HG03432 (cell line): ENCODE measurements at regions not wholly inside any gene's neighbourhood (a gene's known extent, or its start where the extent isn't known, plus 50 kb on each side); places are given as distances from the start of the nearest gene placed in this dataset.

ENCODE experiments used
- ATAC-seq: cut with Tn5 transposase; IDR thresholded peaks from one replicate; pipeline ENCODE4 v1.9.1; 2021; ENCODE audit warnings: mild to moderate bottlenecking, moderate library complexity; ENCODE audit not compliant: unreplicated experiment

GRCh38 chr13:77480066-77480465 lies 55.4 kb upstream of the SCEL start:
- ATAC-seq: no peak

DNA sequence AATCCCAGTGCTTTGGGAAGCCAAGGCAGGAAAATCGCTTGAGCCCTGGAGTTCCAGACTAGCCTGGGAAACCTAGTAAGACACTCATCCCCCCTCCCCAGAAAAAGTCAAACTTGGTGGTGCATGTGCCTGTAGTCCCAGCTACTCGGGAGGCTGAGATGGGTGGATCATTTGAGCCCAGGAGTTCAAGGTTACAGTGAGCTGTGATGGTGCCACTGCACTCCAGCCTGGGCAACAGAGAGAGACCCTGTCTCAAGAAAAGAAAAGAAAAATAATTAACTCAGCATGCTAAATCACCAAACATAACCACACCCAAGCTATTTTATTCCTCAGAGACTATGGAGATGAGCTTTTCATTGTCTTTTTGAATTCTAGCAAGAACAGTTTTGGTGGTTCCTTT lies 56.2 kb upstream of the SCEL start:
- ATAC-seq: no peak

- ATAC-seq: peak; percentile 10
Measured at GRCh38 chr13:77477299-77477848, 58.1 kb upstream of the SCEL start.

- no peak for ATAC-seq
Measured at GRCh38 chr13:77476456-77476855, 59.0 kb upstream of the SCEL start.

DNA sequence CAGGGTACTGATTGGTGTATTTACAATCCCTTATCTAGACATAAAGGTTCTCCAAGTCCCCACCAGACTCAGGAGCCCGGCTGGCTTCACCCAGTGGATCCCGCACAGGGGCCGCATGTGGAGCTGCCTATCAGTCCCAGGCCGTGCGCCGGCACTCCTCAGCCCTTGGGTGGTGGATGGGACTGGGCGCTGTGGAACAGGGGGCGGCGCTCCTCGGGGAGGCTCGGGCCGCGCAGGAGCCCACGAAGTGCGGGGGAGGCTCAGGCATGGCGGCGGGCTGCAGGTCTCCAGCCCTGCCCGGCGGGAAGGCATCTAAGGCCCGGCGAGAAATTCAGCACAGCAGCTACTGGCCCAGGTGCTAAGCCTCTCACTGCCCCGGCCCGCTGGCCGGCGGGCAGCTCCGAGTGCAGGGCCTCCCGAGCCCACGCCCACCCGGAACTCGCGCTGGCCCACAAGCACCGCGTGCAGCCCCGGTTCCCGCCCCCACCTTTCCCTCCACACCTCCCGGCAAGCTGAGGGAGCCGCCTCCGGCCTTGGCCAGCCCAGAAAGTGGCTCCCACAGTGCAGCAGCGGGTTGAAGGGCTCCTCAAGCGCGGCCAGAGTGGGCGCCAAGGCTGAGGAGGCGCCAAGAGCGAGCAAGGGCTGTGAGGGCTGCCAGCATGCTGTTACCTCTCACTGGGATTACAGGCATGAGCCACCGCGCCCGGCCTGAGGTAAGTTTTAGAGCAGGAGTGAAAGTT lies 60.0 kb upstream of the SCEL start:
- ATAC-seq: no peak

DNA sequence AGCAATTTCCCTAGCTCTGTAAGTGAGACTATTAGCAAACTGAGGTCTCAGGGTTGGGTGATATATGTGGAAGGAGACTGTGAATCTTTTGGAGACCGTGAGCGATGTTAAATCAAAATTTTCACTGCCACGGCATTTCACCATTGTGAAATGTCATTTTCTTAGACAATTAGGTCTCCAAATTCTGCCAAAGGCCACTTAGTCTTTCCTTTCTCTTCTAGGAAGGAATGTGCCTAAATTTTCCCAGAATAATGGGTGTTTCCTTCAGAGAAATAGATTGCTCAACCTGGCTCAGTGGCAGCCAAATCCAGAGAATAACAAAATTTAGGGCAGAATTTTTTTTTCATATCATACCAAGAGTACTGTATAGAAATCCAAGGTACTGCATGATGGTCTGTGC lies 64.5 kb upstream of the SCEL start:
- no peak for ATAC-seq

DNA sequence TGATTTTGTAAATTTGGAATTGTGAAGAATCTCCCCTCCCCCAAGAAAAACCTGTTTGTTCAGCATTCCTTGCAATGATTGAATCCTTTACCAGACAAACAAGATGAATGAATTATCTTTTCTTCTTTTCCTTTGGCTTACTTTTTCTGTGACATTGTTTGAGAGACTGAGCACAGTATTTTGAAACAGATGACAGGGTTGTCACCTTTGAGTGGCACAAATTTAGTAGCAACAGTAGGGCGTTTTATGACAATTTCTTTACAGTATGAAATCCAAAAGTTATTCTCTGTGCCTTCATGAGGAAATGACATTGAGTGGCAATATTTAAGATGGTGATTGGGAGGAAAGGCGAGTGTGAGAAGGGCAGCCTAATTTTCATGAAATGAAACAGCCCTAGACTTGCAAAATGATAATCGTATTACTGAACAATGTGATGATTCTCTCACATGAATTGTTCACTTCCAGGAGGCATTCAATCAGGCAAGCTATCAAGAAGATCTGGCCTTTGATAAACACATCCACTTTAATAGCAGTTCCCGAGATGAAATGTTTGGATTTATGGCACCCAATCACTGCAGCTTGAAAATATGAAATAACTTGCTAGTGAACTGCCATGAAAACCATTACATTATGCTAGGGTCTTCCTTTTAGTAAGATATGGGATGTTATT lies 68.6 kb upstream of the SCEL start:
- ATAC-seq: no peak

DNA sequence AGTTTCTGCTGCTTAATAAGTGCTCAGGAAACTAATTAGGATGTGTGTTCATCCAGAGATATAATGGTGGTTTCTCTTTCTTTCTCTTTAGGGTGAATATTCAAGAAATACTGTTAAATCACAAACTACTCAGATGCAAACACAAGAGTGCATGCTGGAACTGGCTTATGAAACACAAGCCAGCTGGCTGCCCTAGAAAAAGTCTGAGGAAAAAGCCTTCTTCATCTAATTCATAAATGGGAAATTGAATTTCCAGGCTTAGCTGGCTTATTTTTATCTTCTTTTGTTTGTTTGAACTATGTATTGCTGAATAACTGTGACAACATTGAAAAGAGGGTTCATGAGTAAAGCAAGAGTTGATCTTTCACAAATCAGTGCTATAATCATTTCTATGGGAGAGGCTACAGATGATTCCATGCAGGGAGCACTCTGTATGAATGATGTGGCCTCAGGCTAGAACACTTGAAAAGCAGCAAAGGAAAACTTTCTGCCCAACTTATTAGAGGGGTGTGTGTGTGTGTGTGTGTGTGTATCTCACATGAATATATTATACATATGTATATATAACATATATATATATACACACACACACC lies 69.8 kb upstream of the SCEL start:
- ATAC-seq: no peak

GRCh38 chr13:77460195-77460594 lies 75.3 kb upstream of the SCEL start:
- ATAC-seq: peak; percentile 92

DNA sequence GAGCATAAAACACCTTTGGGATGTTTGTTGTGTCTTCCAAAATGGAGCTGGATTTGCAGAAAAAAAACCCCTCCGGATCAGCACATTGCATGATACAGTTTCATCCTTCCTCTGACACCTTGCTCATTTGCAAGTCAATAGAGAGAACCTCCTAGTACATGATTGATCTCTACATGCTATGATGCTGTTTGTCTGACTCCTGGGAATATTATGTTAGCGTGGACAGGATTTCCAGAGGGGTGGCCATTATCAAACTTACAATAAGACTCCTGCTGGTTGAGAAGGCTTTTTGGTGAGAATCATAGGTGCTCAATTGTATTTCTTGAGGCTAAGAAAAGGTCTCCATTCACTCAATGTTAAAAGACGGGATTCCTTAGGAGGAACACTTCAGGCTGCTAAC lies 75.9 kb upstream of the SCEL start:
- ATAC-seq: no peak

DNA sequence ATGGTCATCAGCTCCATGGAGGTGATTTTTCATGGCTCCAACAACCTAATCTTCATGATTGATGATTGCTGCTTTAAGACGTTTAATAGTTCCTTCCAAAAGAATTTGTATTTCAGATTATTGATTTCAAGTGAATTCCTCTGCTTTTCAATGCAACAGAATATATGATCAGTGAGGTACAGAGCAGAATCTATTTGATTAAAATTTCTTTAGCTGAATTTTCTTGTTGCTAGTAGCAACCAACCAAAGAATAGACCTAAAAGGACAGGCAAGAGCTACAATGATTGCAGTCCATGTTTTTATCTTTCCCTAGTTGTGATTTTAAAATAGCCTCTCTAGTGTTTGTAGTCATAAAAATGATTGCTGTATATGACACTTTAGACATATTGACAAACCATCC lies 76.8 kb upstream of the SCEL start:
- ATAC-seq: no peak

GRCh38 chr13:77457966-77458365 lies 77.5 kb upstream of the SCEL start:
- ATAC-seq: no peak

- no peak for ATAC-seq
Measured at GRCh38 chr13:77456271-77456670, 79.2 kb upstream of the SCEL start.

GRCh38 chr13:77449265-77449664 lies 86.2 kb upstream of the SCEL start:
- ATAC-seq: no peak

DNA sequence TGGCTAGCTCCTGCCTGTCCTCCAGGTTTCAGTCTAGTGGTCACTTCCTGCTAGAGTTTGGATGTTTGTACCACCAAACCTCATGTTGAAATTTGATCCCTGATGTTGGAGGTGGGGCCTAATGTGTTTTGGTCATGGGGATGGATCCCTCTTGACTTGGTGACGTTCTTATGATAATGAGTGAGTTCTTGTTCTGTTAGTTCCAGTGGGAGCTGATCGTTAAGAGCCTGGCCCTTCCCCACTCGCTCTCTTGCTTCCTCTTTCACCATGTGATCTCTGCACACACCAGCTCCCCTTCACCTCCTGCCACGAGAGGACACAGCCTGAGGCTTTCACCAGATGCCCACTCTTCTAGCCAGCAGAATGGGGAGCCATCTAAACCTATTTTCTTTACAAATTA lies 86.8 kb upstream of the SCEL start:
- ATAC-seq: no peak

- ATAC-seq: no peak
Measured at GRCh38 chr13:77443511-77443910, 92.0 kb upstream of the SCEL start.

GRCh38 chr13:77437267-77437666 lies 98.2 kb upstream of the SCEL start:
- ATAC-seq: no peak

GRCh38 chr13:77434289-77434688 lies 101.2 kb upstream of the SCEL start:
- ATAC-seq: no peak

DNA sequence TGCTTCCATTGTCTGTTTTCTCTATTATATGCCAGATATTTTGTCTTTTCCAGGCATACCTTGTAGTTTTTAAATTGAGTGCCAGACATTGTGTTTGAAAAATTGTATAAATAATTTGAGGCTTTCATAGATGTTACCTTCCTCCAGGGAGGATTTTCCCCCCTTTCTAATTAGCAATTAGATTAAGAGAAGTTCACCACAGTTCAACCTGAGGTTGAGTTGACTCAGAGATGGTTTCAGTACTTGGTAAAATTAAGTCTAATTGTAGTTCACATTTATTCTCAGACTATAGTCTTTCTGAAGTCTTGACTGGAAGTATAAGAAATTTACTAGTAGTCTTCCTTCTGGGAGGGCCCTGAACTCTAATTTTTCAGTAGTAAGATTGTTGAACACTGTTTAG lies 104.1 kb upstream of the SCEL start:
- ATAC-seq: no peak

DNA sequence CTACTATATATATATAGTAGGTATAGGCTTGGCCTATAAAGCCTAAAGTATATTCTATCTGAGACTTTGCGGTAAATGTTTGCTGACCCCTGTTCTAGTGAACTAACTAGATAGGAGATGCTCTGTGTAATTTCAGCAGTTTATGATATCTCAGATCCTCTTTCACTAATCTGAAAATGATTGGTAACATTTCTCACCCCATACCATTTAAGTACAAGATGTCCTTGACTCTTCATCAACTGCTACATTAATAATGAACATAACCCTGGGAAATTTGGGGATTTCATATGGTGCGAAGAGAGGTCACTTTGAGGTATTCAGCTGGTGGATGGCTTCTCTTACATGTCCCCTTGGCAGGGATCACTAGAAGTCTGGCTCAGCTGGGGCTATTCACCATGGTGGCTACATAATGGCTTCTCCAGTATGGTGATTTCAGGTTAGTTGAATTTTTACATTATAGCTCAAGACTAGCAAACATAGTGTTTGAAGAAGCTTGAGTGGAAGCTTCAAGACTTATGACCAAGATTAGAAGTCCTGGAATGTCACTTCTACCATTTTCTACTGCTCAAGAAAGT lies 103.6 kb upstream of the MYCBP2 start:
- peak; percentile 36 for ATAC-seq

DNA sequence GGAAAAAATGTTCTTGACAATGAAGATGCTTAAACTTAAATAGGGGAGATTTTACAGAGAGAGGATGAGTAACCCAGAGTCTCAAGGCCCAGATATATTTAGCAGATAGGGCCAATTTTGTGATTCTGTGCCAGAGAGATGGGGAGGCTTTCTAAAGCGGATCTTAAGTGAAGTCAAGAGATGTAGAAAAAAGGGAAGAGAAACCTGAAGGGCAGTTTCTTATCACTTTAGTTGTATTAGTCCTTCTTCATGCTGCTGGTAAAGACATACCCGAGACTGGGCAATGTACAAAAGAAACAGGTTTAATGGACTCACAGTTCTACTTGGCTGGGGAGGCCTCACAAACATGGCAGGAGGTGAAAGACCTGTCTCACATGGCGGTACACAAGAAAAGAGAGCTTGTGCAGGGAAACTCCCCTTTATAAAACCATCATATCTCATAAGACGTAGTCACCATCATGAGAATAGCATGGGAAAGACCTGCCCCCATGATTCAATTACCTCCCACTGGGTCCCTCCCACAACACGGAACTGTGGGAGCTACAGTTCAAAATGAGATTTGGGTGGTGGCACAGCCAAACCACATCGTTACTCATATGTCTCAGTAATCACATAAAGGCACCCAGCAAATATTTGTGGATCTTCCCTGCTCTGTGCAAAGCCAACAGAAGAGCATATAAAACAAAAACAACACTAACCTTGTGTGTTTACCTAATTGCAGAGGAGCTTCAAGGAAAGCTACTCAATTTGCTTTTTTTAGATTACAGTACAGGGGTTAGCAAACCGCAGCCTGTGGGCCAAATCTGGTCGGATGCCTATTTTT lies 102.6 kb upstream of the MYCBP2 start:
- ATAC-seq: peak; percentile 82
